ENCODE measurements at regions not wholly inside any gene's neighbourhood (a gene's known extent, or its start where the extent isn't known, plus 50 kb on each side); places are given as distances from the start of the nearest gene placed in this dataset.
"Not testable (repeated sequence)": the region's sequence is repeated elsewhere in the genome, so short reads cannot be mapped to it uniquely, and the experiment has no call there.

- Histone ChIP-seq H3K27ac (ENCODE audit: low read depth, low read length, poor library complexity, severe bottlenecking) (no peak overlapping the region), H3K36me3 (ENCODE audit: insufficient read depth, low read length, poor library complexity, severe bottlenecking) (no peaks in the 10 kb centered on the region), H3K4me3 (ENCODE audit: low read depth, low read length, poor library complexity, severe bottlenecking) (no peak overlapping the region), H3K27me3 (replicated peaks; ENCODE audit: insufficient read depth, low read depth, low read length, poor library complexity) (no peaks in the 10 kb centered on the region), H3K9me3 (ENCODE audit: low read depth, low read length, poor library complexity, severe bottlenecking) (no peaks in the 10 kb centered on the region), H3K4me1 (ENCODE audit: insufficient read depth, low read length, poor library complexity, severe bottlenecking) (no peaks in the 10 kb centered on the region)
- intact Hi-C loops (cut with micrococcal nuclease; ENCODE audit: unreplicated experiment), result no loop called here
- POLR2A ChIA-PET (ENCODE audit: low non-redundant PET), result no interaction called here
- TF ChIP-seq EZH2 (IDR thresholded peaks at IDR 0.05; ENCODE audit: borderline replicate concordance, low read depth, low read length, poor library complexity, severe bottlenecking), result no peak
- DNase-seq (ENCODE audit: low spot score), result no peak
- CTCF ChIA-PET, result no interaction called here
- no TSS peak for BruUV-seq (replicated peaks)
Measured at GRCh38 chrX:65900850-65901844, 138.7 kb downstream of the VSIG4 start.

- H3K36me3 ChIP-seq (ENCODE audit: insufficient read depth, low read length, poor library complexity, severe bottlenecking), result no peaks in the 10 kb centered on the region
- H3K4me3 ChIP-seq (ENCODE audit: low read depth, low read length, poor library complexity, severe bottlenecking), result no peak overlapping the region
- POLR2A ChIA-PET (ENCODE audit: low non-redundant PET), result no interaction called here
- no peak overlapping the region for H3K27ac ChIP-seq (ENCODE audit: low read depth, low read length, poor library complexity, severe bottlenecking)
- no peaks in the 10 kb centered on the region for H3K27me3 ChIP-seq (replicated peaks; ENCODE audit: insufficient read depth, low read depth, low read length, poor library complexity)
- H3K9me3 ChIP-seq (ENCODE audit: low read depth, low read length, poor library complexity, severe bottlenecking), result no peaks in the 10 kb centered on the region
- no peak for TF ChIP-seq EZH2 (IDR thresholded peaks at IDR 0.05; ENCODE audit: borderline replicate concordance, low read depth, low read length, poor library complexity, severe bottlenecking)
- no peak for DNase-seq (ENCODE audit: low spot score)
- CTCF ChIA-PET, result no interaction called here
- BruUV-seq (replicated peaks), result no TSS peak
- H3K4me1 ChIP-seq (ENCODE audit: insufficient read depth, low read length, poor library complexity, severe bottlenecking), result no peaks in the 10 kb centered on the region
- intact Hi-C loops (cut with micrococcal nuclease; ENCODE audit: unreplicated experiment), result no loop called here
Measured at GRCh38 chrX:65894133-65894532, 145.7 kb downstream of the VSIG4 start.

- H3K4me1 ChIP-seq (ENCODE audit: insufficient read depth, low read length, poor library complexity, severe bottlenecking); POLR2A ChIA-PET (ENCODE audit: low non-redundant PET); CTCF ChIA-PET; H3K36me3 ChIP-seq (ENCODE audit: insufficient read depth, low read length, poor library complexity, severe bottlenecking); H3K9me3 ChIP-seq (ENCODE audit: low read depth, low read length, poor library complexity, severe bottlenecking); DNase-seq (ENCODE audit: low spot score); H3K27ac ChIP-seq (ENCODE audit: low read depth, low read length, poor library complexity, severe bottlenecking); H3K27me3 ChIP-seq (replicated peaks; ENCODE audit: insufficient read depth, low read depth, low read length, poor library complexity); H3K4me3 ChIP-seq (ENCODE audit: low read depth, low read length, poor library complexity, severe bottlenecking); BruUV-seq (replicated peaks); intact Hi-C loops (cut with micrococcal nuclease; ENCODE audit: unreplicated experiment): not testable (repeated sequence)
Measured at GRCh38 chrX:65891817-65892216, 148.1 kb downstream of the VSIG4 start.

- H3K9me3 ChIP-seq (ENCODE audit: low read depth, low read length, poor library complexity, severe bottlenecking); H3K36me3 ChIP-seq (ENCODE audit: insufficient read depth, low read length, poor library complexity, severe bottlenecking); H3K27ac ChIP-seq (ENCODE audit: low read depth, low read length, poor library complexity, severe bottlenecking); POLR2A ChIA-PET (ENCODE audit: low non-redundant PET); H3K4me1 ChIP-seq (ENCODE audit: insufficient read depth, low read length, poor library complexity, severe bottlenecking); intact Hi-C loops (cut with micrococcal nuclease; ENCODE audit: unreplicated experiment); CTCF ChIA-PET; H3K4me3 ChIP-seq (ENCODE audit: low read depth, low read length, poor library complexity, severe bottlenecking); BruUV-seq (replicated peaks); H3K27me3 ChIP-seq (replicated peaks; ENCODE audit: insufficient read depth, low read depth, low read length, poor library complexity); DNase-seq (ENCODE audit: low spot score): not testable (repeated sequence)
Measured at GRCh38 chrX:65888150-65888549, 151.7 kb downstream of the VSIG4 start.

- Histone ChIP-seq H3K4me3 (ENCODE audit: low read depth, low read length, poor library complexity, severe bottlenecking) (no peak overlapping the region), H3K9me3 (ENCODE audit: low read depth, low read length, poor library complexity, severe bottlenecking) (no peaks in the 10 kb centered on the region), H3K36me3 (ENCODE audit: insufficient read depth, low read length, poor library complexity, severe bottlenecking) (no peaks in the 10 kb centered on the region), H3K4me1 (ENCODE audit: insufficient read depth, low read length, poor library complexity, severe bottlenecking) (no peaks in the 10 kb centered on the region), H3K27ac (ENCODE audit: low read depth, low read length, poor library complexity, severe bottlenecking) (no peak overlapping the region), H3K27me3 (replicated peaks; ENCODE audit: insufficient read depth, low read depth, low read length, poor library complexity) (no peaks in the 10 kb centered on the region)
- TF ChIP-seq EZH2 (IDR thresholded peaks at IDR 0.05; ENCODE audit: borderline replicate concordance, low read depth, low read length, poor library complexity, severe bottlenecking) (no peak), CTCF (conservative IDR thresholded peaks at IDR 0.05; ENCODE audit: low read depth, low read length) (no peak)
- POLR2A ChIA-PET (ENCODE audit: low non-redundant PET), result no interaction called here
- intact Hi-C loops (cut with micrococcal nuclease; ENCODE audit: unreplicated experiment), result no loop called here
- no peak for DNase-seq (ENCODE audit: low spot score)
- no TSS peak for BruUV-seq (replicated peaks)
- CTCF ChIA-PET, result no interaction called here
Measured at GRCh38 chrX:65883556-65883955, 156.3 kb downstream of the VSIG4 start.
